PC-9 (cell line): ENCODE measurements at regions not wholly inside any gene's neighbourhood (a gene's known extent, or its start where the extent isn't known, plus 50 kb on each side); places are given as distances from the start of the nearest gene placed in this dataset.
"Not testable (repeated sequence)": the region's sequence is repeated elsewhere in the genome, so short reads cannot be mapped to it uniquely, and the experiment has no call there.

Experiments
- BruUV-seq: library from RNA; stranded (reverse); fragments of 400-500 nt; replicated peaks from 2 replicates; lab custom pipeline; 2021; lab: Mats Ljungman, UMichigan
- CTCF ChIA-PET: fragments of 300-600 bp; sonication (Branson Sonifier 250); formaldehyde crosslinking; loops from one replicate; lab custom pipeline; 2022; ENCODE audit warnings: antibody characterized with exemption; lab: Charles Lee
- POLR2A ChIA-PET: fragments of 300-600 bp; sonication (Branson Sonifier 250); formaldehyde crosslinking; loops from one replicate; lab custom pipeline; 2022; ENCODE audit warnings: antibody characterized with exemption; ENCODE audit not compliant: unreplicated experiment; lab: Charles Lee
- DNase-seq, 2 experiments: peaks; one replicate each; pipeline versions ENCODE4 v3.0.0 to v3.0.0-alpha.2; 2015 to 2022; ENCODE audit warnings: mixed read lengths in 1 of 2
- H2AFZ ChIP-seq: fragments of 200-600 bp; sonication (generic); 2 replicates; pipeline ENCODE4 v1.8.1; 2017; ENCODE audit warnings: antibody characterized with exemption
- H3F3A ChIP-seq: fragments of 200-600 bp; sonication (generic); 2 replicates; pipeline ENCODE4 v1.8.1; 2017; ENCODE audit warnings: antibody characterized with exemption, mild to moderate bottlenecking, low read depth; ENCODE audit not compliant: insufficient read depth
- H3K27ac ChIP-seq: fragments of 200-600 bp; sonication (generic); 2 replicates; pipeline ENCODE4 v1.6.1; 2016; ENCODE audit warnings: mixed run types
- H3K27me3 ChIP-seq: fragments of 200-600 bp; sonication (generic); 2 replicates; pipeline ENCODE4 v1.6.1; 2016; ENCODE audit warnings: low read depth, mixed run types; ENCODE audit not compliant: insufficient read depth
- H3K36me3 ChIP-seq: fragments of 200-600 bp; sonication (generic); 2 replicates; pipeline ENCODE4 v1.6.1; 2016; ENCODE audit warnings: low read depth, mixed run types
- H3K4me1 ChIP-seq: fragments of 200-600 bp; sonication (generic); replicated peaks from 2 replicates; pipeline ENCODE4 v1.6.1; 2016; ENCODE audit warnings: mixed run types; ENCODE audit not compliant: insufficient read depth
- H3K4me2 ChIP-seq: fragments of 200-600 bp; sonication (generic); 2 replicates; pipeline ENCODE4 v1.6.1; 2017; ENCODE audit warnings: mixed run types
- H3K4me3 ChIP-seq: fragments of 200-600 bp; sonication (generic); 2 replicates; pipeline ENCODE4 v1.6.1; 2016; ENCODE audit warnings: mixed run types
- H3K79me2 ChIP-seq: fragments of 200-600 bp; sonication (generic); 2 replicates; pipeline ENCODE4 v1.6.1; 2017; ENCODE audit warnings: low read depth, mixed run types
- H3K9me2 ChIP-seq: fragments of 200-600 bp; sonication (generic); 2 replicates; pipeline ENCODE4 v1.8.1; 2017; ENCODE audit warnings: mild to moderate bottlenecking; ENCODE audit not compliant: insufficient read depth
- H3K9me3 ChIP-seq: fragments of 200-600 bp; sonication (generic); 2 replicates; pipeline ENCODE4 v1.8.1; 2016; ENCODE audit warnings: low read depth; ENCODE audit not compliant: insufficient read depth
- H4K20me1 ChIP-seq: fragments of 200-600 bp; sonication (generic); 2 replicates; pipeline ENCODE4 v1.8.1; 2017; ENCODE audit not compliant: insufficient read depth
- CTCF ChIP-seq: fragments of 200-600 bp; sonication (generic); conservative IDR thresholded peaks from 2 replicates; pipeline ENCODE4 v1.6.1; 2017; ENCODE audit warnings: mixed run types, antibody characterized with exemption, mild to moderate bottlenecking, moderate library complexity
- EZH2 ChIP-seq: fragments of 200-600 bp; sonication (generic); IDR thresholded peaks from 2 replicates; pipeline ENCODE4 v1.8.0; 2017; ENCODE audit warnings: antibody characterized with exemption, low read depth
- intact Hi-C: fragments of 100-400 bp; cut with micrococcal nuclease; formaldehyde crosslinking; loops from one replicate; pipeline ENCODE4 v1.10.0; 2022; ENCODE audit not compliant: unreplicated experiment

- POLR2A ChIA-PET = no interaction called here
- intact Hi-C loops = no loop called here
These were observed 53.3 kb upstream of the LYRM9 start for GRCh38 chr17:27946513-27946912.

GRCh38 chr17:27947005-27947406, 53.8 kb upstream of the LYRM9 start:
- intact Hi-C loops = no loop called here
- H4K20me1 ChIP-seq = no peaks in the 10 kb centered on the region
- no peaks in the 10 kb centered on the region for H3K4me1 ChIP-seq
- no TSS peak for BruUV-seq
- no peaks in the 10 kb centered on the region for H3F3A ChIP-seq
- H3K9me3 ChIP-seq = no peaks in the 10 kb centered on the region
- H3K79me2 ChIP-seq = no peaks in the 10 kb centered on the region
- no peak for TF ChIP-seq CTCF
- no peak for TF ChIP-seq EZH2
- ChIA-PET POLR2A (no interaction called here), CTCF (no interaction called here)
- no peak overlapping the region for H3K4me3 ChIP-seq
- H3K36me3 ChIP-seq = no peaks in the 10 kb centered on the region
- no peak overlapping the region for H2AFZ ChIP-seq
- no peak overlapping the region for H3K4me2 ChIP-seq
- peaks cover 8% of the 10 kb centered on the region; the same call in 1 of the 2 replicates for H3K27me3 ChIP-seq
- no peaks in the 10 kb centered on the region for H3K9me2 ChIP-seq
- no peak for DNase-seq
- H3K27ac ChIP-seq = no peak overlapping the region

More at GRCh38 chr17:27946513-27946912, 53.3 kb upstream of the LYRM9 start:
- H3K27me3 ChIP-seq = peaks cover 8% of the 10 kb centered on the region; the same call in 1 of the 2 replicates
- TF ChIP-seq EZH2 = no peak
- no peak for TF ChIP-seq CTCF
- no peaks in the 10 kb centered on the region for H3F3A ChIP-seq
- H4K20me1 ChIP-seq = no peaks in the 10 kb centered on the region
- CTCF ChIA-PET = no interaction called here
- H2AFZ ChIP-seq = no peak overlapping the region
- no peaks in the 10 kb centered on the region for H3K9me2 ChIP-seq
- H3K4me1 ChIP-seq = no peaks in the 10 kb centered on the region
- H3K9me3 ChIP-seq = no peaks in the 10 kb centered on the region
- H3K27ac ChIP-seq = no peak overlapping the region
- H3K4me3 ChIP-seq = no peak overlapping the region
- no TSS peak for BruUV-seq
- no peaks in the 10 kb centered on the region for H3K36me3 ChIP-seq
- H3K4me2 ChIP-seq = no peak overlapping the region
- H3K79me2 ChIP-seq = no peaks in the 10 kb centered on the region
- no peak for DNase-seq

GRCh38 chr17:27949304-27949703, 56.1 kb upstream of the LYRM9 start:
- H3K4me3 ChIP-seq = no peak overlapping the region
- no peaks in the 10 kb centered on the region for H3K36me3 ChIP-seq
- no peaks in the 10 kb centered on the region for H3K79me2 ChIP-seq
- peaks cover 15% of the 10 kb centered on the region; the same call in 1 of the 2 replicates for H3K27me3 ChIP-seq
- BruUV-seq = no TSS peak
- POLR2A ChIA-PET = no interaction called here
- no peaks in the 10 kb centered on the region for H4K20me1 ChIP-seq
- H3K9me2 ChIP-seq = no peaks in the 10 kb centered on the region
- H3F3A ChIP-seq = no peaks in the 10 kb centered on the region
- H3K4me1 ChIP-seq = no peaks in the 10 kb centered on the region
- intact Hi-C loops = no loop called here
- no peaks in the 10 kb centered on the region for H3K9me3 ChIP-seq
- H3K27ac ChIP-seq = no peak overlapping the region
- TF ChIP-seq EZH2 = no peak
- no peak for TF ChIP-seq CTCF
- no peak overlapping the region for H3K4me2 ChIP-seq
- H2AFZ ChIP-seq = no peak overlapping the region
- DNase-seq = no peak
- CTCF ChIA-PET = interaction anchor here (0.7 kb wide), 1 partner anchor 91 kb away, joined by 15 read pairs; no protein-coding TSS in a partner anchor

- peaks cover 24% of the 10 kb centered on the region; the same call in 1 of the 2 replicates for H3K27me3 ChIP-seq
- H2AFZ ChIP-seq, H3K9me2 ChIP-seq, BruUV-seq, H3K36me3 ChIP-seq, DNase-seq, H3F3A ChIP-seq, H3K4me1 ChIP-seq, H3K27ac ChIP-seq, POLR2A ChIA-PET, H3K4me2 ChIP-seq, H3K9me3 ChIP-seq, intact Hi-C loops, H3K79me2 ChIP-seq, H3K4me3 ChIP-seq, H4K20me1 ChIP-seq: not testable (repeated sequence)
- CTCF ChIA-PET = interaction anchor here (0.7 kb wide), 1 partner anchor 90 kb away, joined by 15 read pairs; no protein-coding TSS in a partner anchor
These were observed 57.1 kb upstream of the LYRM9 start for GRCh38 chr17:27950225-27950624.
